ENCODE measurements at regions not wholly inside any gene's neighbourhood (a gene's known extent, or its start where the extent isn't known, plus 50 kb on each side); places are given as distances from the start of the nearest gene placed in this dataset.

DNA sequence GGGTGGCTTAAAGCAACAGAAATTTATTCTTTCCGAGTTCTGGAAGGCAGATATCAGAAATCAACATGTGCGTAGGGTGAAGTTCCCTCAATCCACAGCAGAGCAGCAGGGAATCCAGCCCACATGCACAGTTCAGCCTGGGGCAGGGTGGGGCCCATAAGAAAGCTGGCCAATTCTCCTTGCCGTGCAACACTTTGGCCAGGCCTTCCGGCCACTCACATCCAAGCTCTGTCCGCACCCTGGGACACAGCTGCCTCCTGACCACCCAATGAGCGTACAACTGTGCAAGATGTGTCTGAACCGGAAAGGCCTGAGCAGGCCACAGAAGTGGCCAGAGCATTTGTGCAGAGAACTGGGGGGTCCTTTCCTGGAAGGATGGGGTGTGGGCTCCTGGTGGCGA lies 274.9 kb downstream of the GADD45G start:
- DNase-seq (ENCODE audit: low read depth, low spot score) = no peak

GRCh38 chr9:89880161-89880560 lies 275.3 kb downstream of the GADD45G start:
- no peak for DNase-seq (ENCODE audit: low read depth, low spot score)

DNA sequence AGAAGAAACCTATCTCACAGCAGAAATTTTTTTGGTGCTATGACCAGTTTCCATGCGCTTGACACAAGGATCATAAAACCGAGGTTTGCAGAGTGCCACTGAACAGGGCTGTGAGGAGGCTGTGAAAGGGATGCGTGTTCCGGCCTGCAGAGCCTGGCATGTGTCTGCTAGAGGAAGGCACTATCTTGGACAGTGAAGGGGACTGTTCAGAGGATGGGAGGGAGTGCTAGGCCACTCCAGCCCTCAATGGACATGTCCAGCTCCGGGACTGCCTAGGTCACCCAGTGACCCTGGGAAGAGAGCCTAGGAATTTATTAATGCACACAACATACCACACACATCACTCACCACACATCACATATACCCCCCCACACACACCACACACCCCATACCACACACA lies 275.9 kb downstream of the GADD45G start:
- no peak for DNase-seq (ENCODE audit: low read depth, low spot score)

- DNase-seq (ENCODE audit: low read depth, low spot score) = no peak
Observed at GRCh38 chr9:89881431-89881830, 276.6 kb downstream of the GADD45G start.

GRCh38 chr9:89882930-89883361 lies 278.1 kb downstream of the GADD45G start:
- DNase-seq (ENCODE audit: low read depth, low spot score) = no peak

- no peak for DNase-seq (ENCODE audit: low read depth, low spot score)
Observed at GRCh38 chr9:89883401-89884341, 278.9 kb downstream of the GADD45G start.

DNA sequence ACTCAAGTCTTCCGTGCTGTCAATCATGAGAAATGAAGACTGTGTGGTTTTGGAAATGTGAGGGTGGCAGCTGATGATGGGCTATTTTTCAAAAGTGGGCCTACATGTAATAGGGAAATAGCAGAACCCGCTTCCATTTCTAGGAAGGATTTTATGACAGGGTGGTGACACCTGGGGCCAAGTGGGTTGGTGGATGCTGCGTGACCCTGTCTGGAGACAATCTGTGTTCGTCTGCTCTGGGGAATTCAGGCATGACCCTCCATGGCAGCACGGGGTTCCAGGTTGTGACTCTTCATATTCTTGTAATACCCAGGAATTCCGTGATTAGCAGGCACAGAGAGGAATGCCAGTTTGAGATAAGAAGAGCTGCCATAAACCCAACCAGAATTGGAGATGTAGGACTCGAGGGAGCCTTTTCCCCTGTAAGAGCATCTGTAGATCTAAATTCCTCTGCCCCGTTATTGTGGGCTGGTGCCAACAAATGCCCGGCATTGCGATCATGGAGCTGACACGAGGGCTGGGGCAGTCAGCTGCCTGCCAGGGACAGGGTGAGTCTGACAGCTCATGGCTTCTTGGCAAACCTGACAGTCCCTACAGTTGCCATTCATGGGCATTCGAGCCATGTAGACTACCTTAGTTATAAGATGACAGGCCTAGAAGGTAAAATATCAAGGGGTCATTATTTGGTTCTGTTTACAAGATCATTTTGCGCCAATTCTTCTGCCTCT lies 279.7 kb downstream of the GADD45G start:
- DNase-seq (ENCODE audit: low read depth, low spot score) = no peak

- DNase-seq (ENCODE audit: low read depth, low spot score) = no peak
Observed at GRCh38 chr9:89885156-89885555, 280.3 kb downstream of the GADD45G start.

- no peak for DNase-seq (ENCODE audit: low read depth, low spot score)
Observed at GRCh38 chr9:89886281-89886700, 281.5 kb downstream of the GADD45G start.

- no peak for DNase-seq (ENCODE audit: low read depth, low spot score)
Observed at GRCh38 chr9:89887286-89887685, 282.5 kb downstream of the GADD45G start.

DNA sequence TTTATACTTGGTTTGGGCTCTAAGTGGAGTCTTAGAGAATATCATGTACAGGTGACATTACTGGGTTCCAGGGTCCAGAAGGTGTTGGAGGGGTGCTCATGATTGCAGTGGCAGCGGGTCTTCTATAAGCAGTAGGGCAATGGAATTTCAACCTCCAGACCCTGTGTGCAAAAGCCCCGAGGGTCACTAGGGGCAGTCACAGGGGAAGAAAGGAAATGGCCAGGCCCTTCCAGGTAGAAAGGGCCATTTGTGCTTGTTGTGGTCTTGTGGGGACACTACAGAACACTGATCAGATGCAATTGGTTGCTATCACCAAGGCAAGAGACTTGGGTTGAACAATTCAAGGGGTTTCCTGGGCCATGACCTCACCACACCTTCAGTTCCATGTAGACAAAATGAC lies 283.4 kb downstream of the GADD45G start:
- no peak for DNase-seq (ENCODE audit: low read depth, low spot score)

- no peak for DNase-seq (ENCODE audit: low read depth, low spot score)
Observed at GRCh38 chr9:89888677-89889076, 283.9 kb downstream of the GADD45G start.

DNA sequence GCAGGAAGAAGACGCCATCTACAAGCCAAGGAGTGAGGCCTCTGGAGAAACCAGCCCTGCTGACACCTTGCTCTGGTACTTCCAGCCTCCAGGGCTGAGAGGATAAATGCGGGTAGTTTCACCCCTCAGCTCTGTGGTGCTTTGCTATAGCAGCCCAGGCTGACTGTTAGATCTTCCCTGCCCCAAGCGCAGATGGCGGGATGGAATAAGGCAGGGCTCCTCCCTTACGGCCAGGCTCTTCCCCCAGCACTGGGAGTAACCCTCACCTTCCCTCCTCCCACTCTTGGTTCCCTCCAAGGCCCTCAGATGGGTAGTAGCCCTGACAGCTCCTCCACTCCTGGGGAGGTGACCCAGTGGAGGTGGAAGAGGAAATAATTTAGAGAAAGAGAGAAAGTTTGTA lies 285.1 kb downstream of the GADD45G start:
- no peak for DNase-seq (ENCODE audit: low read depth, low spot score)

- DNase-seq (ENCODE audit: low read depth, low spot score) = no peak
Observed at GRCh38 chr9:89890326-89890980, 285.6 kb downstream of the GADD45G start.

GRCh38 chr9:89891221-89891590 lies 286.4 kb downstream of the GADD45G start:
- DNase-seq (ENCODE audit: low read depth, low spot score) = no peak

DNA sequence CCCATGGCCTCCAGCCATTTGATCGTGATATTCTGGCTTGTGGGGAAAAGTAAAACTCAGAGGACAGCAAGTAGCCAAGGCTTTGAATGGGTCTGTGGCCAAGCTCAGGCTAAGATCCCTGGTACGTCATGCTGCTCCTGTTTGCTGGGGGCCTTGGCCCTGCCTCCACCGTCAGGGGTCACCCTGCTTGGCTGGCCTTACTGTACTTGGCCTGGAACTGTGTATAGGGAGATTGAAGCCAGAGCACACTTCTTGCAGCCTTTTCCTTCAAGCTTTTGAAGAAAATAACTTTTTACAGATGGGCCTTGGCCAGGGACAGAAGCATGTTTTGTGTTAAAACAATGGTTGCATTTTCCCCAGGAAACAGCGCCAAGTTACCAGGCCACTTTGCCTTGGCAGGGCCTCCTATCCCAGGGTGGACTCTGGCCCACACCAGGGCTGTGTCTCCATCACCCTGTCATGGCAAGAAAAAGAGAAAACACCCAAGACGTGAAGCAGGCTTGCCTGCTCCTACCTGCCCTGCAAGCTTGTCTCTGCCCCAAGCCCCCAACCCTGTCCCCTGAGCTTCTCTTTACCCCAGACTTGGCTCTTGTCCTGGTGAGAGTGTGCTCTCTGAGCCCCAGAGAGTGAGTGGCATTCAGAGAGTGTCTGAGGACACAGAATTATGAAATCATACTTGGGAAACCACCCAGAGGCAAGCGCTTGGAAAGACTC lies 286.9 kb downstream of the GADD45G start:
- no peak for DNase-seq (ENCODE audit: low read depth, low spot score)

GRCh38 chr9:89892920-89893319 lies 288.1 kb downstream of the GADD45G start:
- no peak for DNase-seq (ENCODE audit: low read depth, low spot score)

DNA sequence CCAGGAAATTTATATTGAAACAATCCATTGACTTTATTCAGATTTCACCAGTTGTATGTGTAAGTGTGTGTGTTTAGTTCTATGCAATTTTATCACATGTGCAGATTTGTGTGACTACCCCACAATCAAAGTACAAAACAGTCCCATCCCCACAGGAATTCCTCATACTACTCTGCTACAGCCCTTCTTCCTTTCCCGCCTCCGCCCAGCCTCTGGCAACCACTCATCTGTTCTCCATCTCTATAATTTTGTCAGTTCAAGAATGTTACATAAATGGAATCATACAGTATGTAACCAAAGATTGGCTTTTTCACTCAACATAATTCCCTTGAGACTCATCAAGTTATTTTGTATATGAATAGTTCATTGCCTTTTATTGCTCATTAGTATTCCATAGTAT lies 289.1 kb downstream of the GADD45G start:
- DNase-seq (ENCODE audit: low read depth, low spot score) = no peak

GRCh38 chr9:89896806-89897340 lies 292.1 kb downstream of the GADD45G start:
- DNase-seq (ENCODE audit: low read depth, low spot score) = no peak

DNA sequence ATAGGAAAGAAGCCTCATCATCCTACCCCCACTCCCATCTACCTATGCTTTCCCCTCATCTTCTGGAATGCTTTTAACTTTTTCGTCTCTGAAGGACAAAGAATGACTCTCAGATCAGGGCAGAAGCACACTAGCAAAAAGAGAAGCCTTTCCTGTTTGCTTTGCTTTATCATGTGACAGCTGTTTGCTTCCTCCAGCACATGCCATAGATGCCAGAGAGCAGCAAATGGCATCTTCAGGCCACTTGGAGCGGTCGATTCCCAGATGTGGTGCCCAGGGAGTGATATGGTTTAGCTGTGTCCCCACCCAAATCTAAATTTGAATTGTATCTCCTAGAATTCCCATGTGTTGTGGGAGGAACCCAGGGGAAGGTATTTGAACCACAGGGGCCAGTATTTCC lies 294.8 kb downstream of the GADD45G start:
- no peak for DNase-seq (ENCODE audit: low read depth, low spot score)

- DNase-seq (ENCODE audit: low read depth, low spot score) = no peak
Observed at GRCh38 chr9:89901920-89902319, 297.1 kb downstream of the GADD45G start.
